HUES48 (cell line): ENCODE measurements at regions not wholly inside any gene's neighbourhood (a gene's known extent, or its start where the extent isn't known, plus 50 kb on each side); places are given as distances from the start of the nearest gene placed in this dataset.
A peak's percentile ranks its signal among the peaks of the same experiment; 100 is the strongest.
"Not testable (repeated sequence)": the region's sequence is repeated elsewhere in the genome, so short reads cannot be mapped to it uniquely, and the experiment has no call there.

Source experiments
- H3K27ac ChIP-seq: one replicate; pipeline ENCODE4 v1.7.0; 2013; ENCODE audit warnings: low read depth, low read length, inconsistent platforms
- H3K27me3 ChIP-seq: 2 replicates; pipeline ENCODE4 v1.6.1; 2013; ENCODE audit warnings: mild to moderate bottlenecking, low read length; ENCODE audit not compliant: control insufficient read depth, insufficient read depth
- H3K36me3 ChIP-seq: 2 replicates; pipeline ENCODE4 v1.6.1; 2013; ENCODE audit warnings: low read length; ENCODE audit not compliant: control insufficient read depth, insufficient read depth
- H3K4me1 ChIP-seq: 2 replicates; pipeline ENCODE4 v1.6.1; 2013; ENCODE audit warnings: mild to moderate bottlenecking, low read length; ENCODE audit not compliant: control insufficient read depth, insufficient read depth
- H3K4me3 ChIP-seq: 2 replicates; pipeline ENCODE4 v1.5.1; 2013; ENCODE audit warnings: mild to moderate bottlenecking, low read depth, low read length
- H3K9ac ChIP-seq: 2 replicates; pipeline ENCODE4 v1.6.1; 2013; ENCODE audit warnings: mild to moderate bottlenecking, low read depth, low read length, moderate library complexity
- H3K9me3 ChIP-seq: 2 replicates; pipeline ENCODE4 v1.6.1; 2013; ENCODE audit warnings: low read length; ENCODE audit not compliant: control insufficient read depth, insufficient read depth

- Histone ChIP-seq H3K4me3 (peak overlapping the region; percentile 34; the same call in 1 of the 2 replicates), H3K4me1 (peaks cover 4% of the 10 kb centered on the region; the same call in 1 of the 2 replicates), H3K9me3 (no peaks in the 10 kb centered on the region), H3K36me3 (no peaks in the 10 kb centered on the region), H3K27ac (no peak overlapping the region), H3K27me3 (no peaks in the 10 kb centered on the region), H3K9ac (no peak overlapping the region)
These were observed 201.0 kb downstream of the NDUFA10 start for GRCh38 chr2:239824046-239824694.

- no peaks in the 10 kb centered on the region for H3K9me3 ChIP-seq
- no peaks in the 10 kb centered on the region for H3K27me3 ChIP-seq
- peaks cover 4% of the 10 kb centered on the region; the same call in 1 of the 2 replicates for H3K4me1 ChIP-seq
- H3K4me3 ChIP-seq: no peak overlapping the region
- no peak overlapping the region for H3K9ac ChIP-seq
- H3K27ac ChIP-seq: no peak overlapping the region
- H3K36me3 ChIP-seq: no peaks in the 10 kb centered on the region
These were observed 202.9 kb downstream of the NDUFA10 start for GRCh38 chr2:239822146-239822831.

GRCh38 chr2:239821694-239822075 lies 203.5 kb downstream of the NDUFA10 start:
- Histone ChIP-seq H3K9me3 (no peaks in the 10 kb centered on the region), H3K27me3 (no peaks in the 10 kb centered on the region), H3K27ac (no peak overlapping the region), H3K4me3 (no peak overlapping the region), H3K4me1 (peaks cover 4% of the 10 kb centered on the region; the same call in 1 of the 2 replicates), H3K9ac (no peak overlapping the region), H3K36me3 (no peaks in the 10 kb centered on the region)

GRCh38 chr2:239820836-239821693 lies 204.1 kb downstream of the NDUFA10 start:
- H3K27ac ChIP-seq: no peak overlapping the region
- H3K27me3 ChIP-seq: no peaks in the 10 kb centered on the region
- no peaks in the 10 kb centered on the region for H3K9me3 ChIP-seq
- no peak overlapping the region for H3K4me3 ChIP-seq
- no peaks in the 10 kb centered on the region for H3K36me3 ChIP-seq
- peaks cover 4% of the 10 kb centered on the region; the same call in 1 of the 2 replicates for H3K4me1 ChIP-seq
- H3K9ac ChIP-seq: no peak overlapping the region

- H3K4me3 ChIP-seq: no peak overlapping the region
- H3K9ac ChIP-seq: no peak overlapping the region
- H3K4me1 ChIP-seq: peaks cover 4% of the 10 kb centered on the region; the same call in 1 of the 2 replicates
- no peaks in the 10 kb centered on the region for H3K27me3 ChIP-seq
- no peaks in the 10 kb centered on the region for H3K9me3 ChIP-seq
- no peak overlapping the region for H3K27ac ChIP-seq
- H3K36me3 ChIP-seq: no peaks in the 10 kb centered on the region
These were observed 205.1 kb downstream of the NDUFA10 start for GRCh38 chr2:239819974-239820555.

GRCh38 chr2:239819091-239819973 lies 205.8 kb downstream of the NDUFA10 start:
- no peak overlapping the region for H3K9ac ChIP-seq
- no peaks in the 10 kb centered on the region for H3K36me3 ChIP-seq
- H3K4me1 ChIP-seq: 0 out of 2 replicates have a peak, but pooled peaks cover under 1% of the 10 kb centered on the region
- no peak overlapping the region for H3K27ac ChIP-seq
- no peaks in the 10 kb centered on the region for H3K27me3 ChIP-seq
- H3K9me3 ChIP-seq: no peaks in the 10 kb centered on the region
- no peak overlapping the region for H3K4me3 ChIP-seq

- H3K9ac ChIP-seq: no peak overlapping the region
- no peak overlapping the region for H3K27ac ChIP-seq
- H3K4me1 ChIP-seq: no peaks in the 10 kb centered on the region
- H3K9me3 ChIP-seq: no peaks in the 10 kb centered on the region
- H3K4me3 ChIP-seq: no peak overlapping the region
- no peaks in the 10 kb centered on the region for H3K27me3 ChIP-seq
- no peaks in the 10 kb centered on the region for H3K36me3 ChIP-seq
These were observed 206.6 kb downstream of the NDUFA10 start for GRCh38 chr2:239818531-239819011.

GRCh38 chr2:239818086-239818485 lies 207.1 kb downstream of the NDUFA10 start:
- Histone ChIP-seq H3K4me3 (no peak overlapping the region), H3K4me1 (no peaks in the 10 kb centered on the region), H3K9ac (no peak overlapping the region), H3K27me3 (no peaks in the 10 kb centered on the region), H3K36me3 (no peaks in the 10 kb centered on the region), H3K27ac (no peak overlapping the region), H3K9me3 (no peaks in the 10 kb centered on the region)

- H3K4me3 ChIP-seq, H3K27ac ChIP-seq, H3K27me3 ChIP-seq, H3K9me3 ChIP-seq, H3K9ac ChIP-seq, H3K36me3 ChIP-seq, H3K4me1 ChIP-seq: not testable (repeated sequence)
These were observed 207.6 kb downstream of the NDUFA10 start for GRCh38 chr2:239817468-239818031.
